IPS-NIHi11 (cell line): ENCODE measurements at regions not wholly inside any gene's neighbourhood (a gene's known extent, or its start where the extent isn't known, plus 50 kb on each side); places are given as distances from the start of the nearest gene placed in this dataset.
"Not testable (repeated sequence)": the region's sequence is repeated elsewhere in the genome, so short reads cannot be mapped to it uniquely, and the experiment has no call there.

Source experiments
- DNase-seq: peaks from one replicate; pipeline ENCODE4 v3.0.0; 2012; ENCODE audit warnings: mixed read lengths, low spot score

DNA sequence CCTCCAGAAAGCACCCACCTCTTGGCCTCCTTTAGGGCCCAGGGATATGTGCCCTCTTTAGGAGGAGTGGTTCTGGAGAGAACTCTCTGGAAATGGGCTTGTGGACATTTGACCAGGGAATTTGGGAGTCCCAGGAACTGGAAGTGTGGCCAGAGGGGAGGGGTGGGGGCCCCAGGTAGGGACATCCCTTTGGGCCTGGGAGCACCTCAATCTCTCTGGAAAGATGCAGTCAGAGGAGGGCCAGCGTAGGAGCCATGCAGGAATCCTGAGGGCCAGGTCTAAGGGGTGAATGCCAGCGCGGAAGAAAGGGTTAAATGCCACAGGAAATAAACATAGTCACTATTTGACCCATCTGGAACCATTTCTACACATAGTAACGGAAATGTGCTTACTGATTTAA is 50.3 kb upstream of the ITGA11 start:
- DNase-seq = no peak

DNA sequence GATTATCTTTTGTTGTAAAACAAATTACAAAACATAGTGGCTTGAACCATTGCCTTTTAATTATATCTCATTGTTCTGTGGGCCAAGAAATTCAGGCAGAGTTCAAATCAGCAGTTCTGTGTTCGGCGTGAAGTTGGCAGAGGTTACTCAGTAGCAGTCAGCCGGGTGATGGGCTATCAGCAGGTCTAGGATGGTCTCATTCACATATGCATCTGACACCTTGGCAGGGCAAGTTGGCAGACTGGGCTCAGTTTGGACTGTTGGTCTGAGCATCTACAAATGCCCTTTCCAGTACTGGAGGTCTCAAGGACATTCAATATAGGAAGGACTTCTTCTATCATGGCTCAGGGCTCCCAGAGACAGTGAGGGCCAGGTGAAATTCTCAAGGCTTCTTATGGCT is 51.2 kb upstream of the ITGA11 start:
- DNase-seq = no peak

- no peak for DNase-seq
These were observed 52.3 kb upstream of the ITGA11 start for GRCh38 chr15:68484220-68484619.

DNA sequence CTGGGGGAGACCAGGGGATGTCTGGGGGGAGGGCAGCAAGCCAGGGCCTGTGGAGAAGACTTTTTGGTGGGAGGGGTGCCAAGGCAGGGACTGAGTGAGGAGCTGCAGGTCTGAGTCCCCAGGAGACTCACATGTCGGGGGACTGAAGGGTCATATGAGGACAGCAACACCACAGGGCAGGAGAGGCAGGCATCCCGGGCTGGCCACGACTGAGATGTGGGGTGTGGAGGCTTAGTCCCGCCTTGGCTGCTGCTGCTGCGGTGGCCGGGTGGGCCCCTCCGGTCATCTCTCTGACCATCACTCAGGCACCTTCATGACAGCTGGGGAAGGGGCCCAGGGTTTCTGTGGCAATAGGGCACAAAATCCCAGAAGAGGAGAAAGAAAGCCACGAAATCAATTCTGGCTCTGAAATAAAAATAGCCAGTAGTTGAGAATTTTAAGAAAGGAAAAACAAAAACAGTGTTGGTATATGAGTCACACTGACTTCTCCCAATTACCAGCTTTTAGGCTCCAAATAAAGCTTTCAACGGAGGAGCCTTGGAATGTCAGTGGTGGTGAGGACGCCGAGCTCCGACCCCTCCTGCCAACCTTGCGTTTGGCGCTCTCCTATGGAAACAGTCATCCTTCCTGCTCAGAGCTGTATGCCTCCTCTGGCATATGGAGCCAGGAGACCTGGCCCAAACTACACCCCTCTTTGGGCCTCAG is 52.9 kb upstream of the ITGA11 start:
- DNase-seq = no peak

DNA sequence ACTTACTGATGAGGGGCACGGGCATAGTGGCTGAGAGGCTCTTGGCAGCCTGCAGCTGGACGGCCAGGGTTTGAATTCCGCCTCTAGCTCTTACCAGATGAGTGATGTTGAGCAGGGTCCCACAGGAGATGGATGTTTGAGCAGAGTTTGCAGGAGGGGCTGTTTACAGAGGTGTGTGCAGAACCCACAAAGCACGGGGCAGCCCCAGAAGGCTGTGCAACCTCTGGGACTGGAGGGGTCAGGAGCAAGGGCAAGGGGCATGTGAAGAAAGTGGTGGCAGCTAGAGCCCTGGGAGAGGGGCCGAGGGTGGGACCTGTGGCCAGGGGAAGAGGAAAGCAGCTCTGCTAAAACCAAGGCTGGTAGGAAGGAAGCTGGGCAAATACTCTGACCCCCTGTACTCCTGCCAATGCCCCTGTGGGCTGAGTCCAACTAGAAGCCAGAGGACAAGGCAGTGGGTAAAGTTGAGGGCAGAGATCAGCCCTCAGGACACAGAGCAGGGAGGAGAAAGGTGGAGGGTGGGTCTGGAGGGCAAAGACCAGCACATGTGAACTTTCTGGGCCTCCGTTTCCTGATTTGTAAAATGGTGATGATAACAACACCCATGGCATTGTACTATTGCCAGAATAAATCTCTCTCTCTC is 53.9 kb upstream of the ITGA11 start:
- no peak for DNase-seq

DNA sequence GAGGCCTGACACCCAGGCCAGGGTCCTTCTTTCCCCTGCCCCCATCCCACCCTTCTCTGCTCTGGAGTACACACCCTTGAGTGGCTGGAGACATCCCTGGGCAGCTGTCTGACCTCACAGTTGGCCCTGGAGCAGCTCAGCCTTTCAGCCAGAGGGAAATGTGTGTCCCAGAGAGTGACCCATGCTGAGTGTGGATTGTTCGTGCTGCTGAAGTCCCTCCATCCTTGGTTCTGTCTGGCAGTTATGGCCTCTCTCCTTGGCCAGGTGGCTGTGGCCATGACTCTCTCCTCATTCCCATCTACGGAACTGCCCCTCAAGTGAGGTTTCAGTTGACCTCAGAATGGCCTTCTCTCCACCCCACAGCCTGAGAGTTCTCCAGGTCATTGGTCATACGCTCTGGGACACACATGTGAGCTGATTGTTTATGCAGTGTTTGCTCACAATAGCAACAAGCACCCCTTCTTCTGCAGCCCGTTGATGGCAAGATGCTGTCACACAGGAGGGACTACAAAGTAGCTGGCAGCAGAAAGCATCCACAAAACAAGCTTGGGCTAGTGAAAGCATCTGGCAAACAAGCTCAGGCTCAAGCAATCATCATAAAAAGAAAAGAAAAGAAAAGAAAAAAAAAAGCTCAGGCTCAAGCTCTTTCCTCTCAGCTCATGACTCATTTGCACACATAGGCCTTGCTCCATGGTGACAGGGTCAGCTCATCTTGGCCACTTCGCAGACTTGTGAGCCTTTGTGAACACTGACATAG is 55.3 kb upstream of the ITGA11 start:
- no peak for DNase-seq

- DNase-seq = no peak
These were observed 56.3 kb upstream of the ITGA11 start for GRCh38 chr15:68488290-68488689.

GRCh38 chr15:68488966-68489365 is 57.0 kb upstream of the ITGA11 start:
- DNase-seq = no peak

GRCh38 chr15:68489421-68489820 is 57.5 kb upstream of the ITGA11 start:
- no peak for DNase-seq

DNA sequence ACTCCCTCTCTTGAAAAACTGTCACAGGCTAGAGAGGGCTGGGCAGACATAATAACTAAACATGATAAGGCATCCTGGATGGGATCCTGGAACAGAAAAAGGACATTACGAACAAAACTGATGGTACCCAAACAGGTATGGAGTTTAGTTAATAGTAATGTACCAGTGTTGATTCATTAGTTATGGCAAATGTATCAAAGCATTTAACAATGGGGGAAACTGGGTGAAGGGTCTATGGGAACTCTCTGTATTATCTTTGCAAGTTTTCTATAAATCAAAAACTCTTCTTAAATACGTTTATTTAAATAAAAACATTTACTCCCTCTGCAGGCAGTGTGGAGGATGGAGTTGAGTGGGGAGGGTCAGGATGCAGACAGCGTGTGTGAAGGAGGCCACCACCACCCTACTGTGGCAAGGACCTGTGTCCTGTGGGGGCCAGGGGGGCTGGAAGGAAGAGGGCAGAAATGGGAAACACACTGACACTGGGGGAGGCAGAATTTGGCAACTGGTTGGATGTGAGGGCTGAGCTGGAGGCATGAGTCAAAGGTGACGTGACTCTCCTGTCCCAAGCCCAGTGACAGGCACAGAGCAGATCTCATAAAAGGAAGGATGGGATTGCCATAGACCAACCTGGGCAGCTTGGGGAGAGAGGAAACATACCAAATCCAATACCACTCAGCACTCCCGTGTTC is 59.6 kb upstream of the ITGA11 start:
- DNase-seq = no peak

DNA sequence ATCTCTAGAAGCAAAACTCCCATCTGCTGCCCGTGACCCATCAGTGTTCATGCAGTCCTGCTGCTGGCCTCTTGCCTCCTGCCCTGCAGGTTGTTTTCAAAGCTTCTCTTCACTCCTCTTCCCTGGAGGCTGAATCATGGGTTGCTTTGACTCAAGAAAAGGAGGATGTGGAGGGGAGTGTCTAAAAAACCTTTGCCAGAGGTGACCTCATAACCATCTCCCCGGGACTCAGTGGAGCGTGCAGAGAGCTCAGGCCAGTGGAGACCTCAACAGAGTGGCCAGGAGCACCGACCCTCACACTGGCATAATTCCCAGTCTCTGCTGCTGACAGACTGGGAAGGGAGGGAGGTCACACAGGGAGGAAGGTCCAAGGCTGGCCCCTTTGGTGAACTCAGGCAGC is 60.9 kb upstream of the ITGA11 start:
- DNase-seq = no peak

DNA sequence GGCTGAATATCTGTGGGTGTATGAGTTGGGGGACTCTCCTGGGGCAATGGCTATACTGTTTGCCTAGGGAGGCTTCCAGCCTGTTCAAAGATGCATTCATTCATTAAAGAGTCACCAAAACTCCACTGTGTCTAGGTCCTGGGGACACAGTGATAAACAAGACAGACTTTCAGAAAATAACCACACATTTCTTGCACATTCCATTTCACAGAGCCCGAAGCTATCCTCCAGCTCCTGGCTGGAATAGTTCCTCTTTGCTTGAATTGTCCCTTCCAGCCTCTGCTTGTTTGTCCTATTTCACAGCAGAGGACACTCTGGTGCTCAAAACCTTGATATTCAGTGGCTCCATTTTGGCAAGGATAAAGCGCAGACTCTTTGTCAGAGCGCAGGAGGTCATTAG is 61.7 kb upstream of the ITGA11 start:
- DNase-seq = no peak

DNA sequence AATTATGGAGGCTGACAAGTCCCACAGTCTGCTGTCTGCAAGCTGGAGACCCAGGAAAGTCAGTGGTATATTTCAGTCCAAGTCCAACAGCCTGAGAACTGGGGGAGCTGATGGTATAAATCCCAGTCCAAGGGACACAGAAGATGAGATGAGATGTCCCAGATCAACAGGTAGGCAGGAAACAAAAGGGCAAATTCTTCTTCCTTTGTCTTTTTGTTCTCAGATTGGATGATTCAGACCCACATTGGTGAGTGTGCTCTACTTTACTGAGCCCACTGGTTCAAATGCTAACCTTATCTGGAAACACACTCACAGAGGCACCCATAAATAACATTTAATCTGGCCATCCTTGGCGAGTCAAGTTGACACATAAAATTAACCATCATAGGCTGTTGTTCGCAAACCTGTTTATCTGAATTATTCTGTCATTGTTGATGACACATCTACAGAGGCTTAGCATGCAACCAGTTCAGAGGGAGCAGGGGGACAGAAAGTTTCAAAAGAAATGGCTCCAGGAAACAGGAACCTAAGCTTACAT is 62.7 kb upstream of the ITGA11 start:
- no peak for DNase-seq

GRCh38 chr15:68495221-68495950 is 63.4 kb upstream of the ITGA11 start:
- no peak for DNase-seq

DNA sequence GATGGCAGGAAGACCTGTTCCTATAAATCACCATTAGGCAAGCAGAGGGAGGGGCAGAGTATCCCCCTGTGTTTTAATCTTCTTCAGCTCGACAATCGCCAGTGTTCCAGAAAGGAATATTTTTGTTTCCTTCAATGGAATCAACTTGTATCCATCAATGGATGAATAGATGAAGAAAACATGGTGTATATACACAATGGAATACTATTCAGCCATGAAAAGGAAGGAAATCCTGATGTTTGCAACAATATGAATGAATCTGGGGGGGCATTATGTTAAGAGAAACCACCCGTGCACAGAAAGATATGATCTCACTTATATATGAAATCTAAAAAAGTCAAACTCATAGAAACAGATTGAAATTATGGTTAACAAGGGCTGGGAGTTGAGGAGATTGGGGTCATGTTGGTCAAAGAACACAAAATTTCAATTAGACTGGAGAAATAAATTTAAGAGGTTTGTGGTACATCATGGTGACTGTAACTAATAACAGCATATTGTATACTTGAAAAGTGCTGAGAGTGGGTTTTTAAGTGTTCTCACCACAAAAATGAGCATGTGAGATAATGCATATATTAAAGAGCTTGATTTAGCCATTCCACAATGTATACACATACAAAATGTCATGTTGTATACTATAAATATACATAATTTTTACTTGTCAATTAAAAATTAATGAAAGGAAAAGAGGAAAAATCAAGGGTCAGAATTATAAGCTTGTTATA is 64.2 kb upstream of the ITGA11 start:
- DNase-seq = no peak

DNA sequence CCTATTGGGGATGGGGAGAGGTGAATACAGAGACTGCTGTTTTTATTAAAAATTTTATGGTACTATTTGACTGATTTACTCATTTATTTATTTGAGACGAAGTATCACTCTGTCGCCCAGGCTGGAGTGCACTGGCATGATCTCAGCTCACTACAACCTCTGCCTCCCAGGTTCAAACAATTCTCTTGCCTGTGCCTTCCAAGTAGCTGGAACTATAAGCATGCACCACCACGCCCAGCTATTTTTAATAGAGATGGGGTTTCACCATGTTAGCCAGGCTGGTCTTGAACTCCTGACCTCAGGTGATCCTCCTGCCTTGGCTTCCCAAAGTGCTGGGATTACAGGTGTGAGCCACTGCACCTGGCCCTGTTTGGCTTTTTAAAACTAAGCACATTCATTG is 64.8 kb upstream of the ITGA11 start:
- DNase-seq = not testable (repeated sequence)

DNA sequence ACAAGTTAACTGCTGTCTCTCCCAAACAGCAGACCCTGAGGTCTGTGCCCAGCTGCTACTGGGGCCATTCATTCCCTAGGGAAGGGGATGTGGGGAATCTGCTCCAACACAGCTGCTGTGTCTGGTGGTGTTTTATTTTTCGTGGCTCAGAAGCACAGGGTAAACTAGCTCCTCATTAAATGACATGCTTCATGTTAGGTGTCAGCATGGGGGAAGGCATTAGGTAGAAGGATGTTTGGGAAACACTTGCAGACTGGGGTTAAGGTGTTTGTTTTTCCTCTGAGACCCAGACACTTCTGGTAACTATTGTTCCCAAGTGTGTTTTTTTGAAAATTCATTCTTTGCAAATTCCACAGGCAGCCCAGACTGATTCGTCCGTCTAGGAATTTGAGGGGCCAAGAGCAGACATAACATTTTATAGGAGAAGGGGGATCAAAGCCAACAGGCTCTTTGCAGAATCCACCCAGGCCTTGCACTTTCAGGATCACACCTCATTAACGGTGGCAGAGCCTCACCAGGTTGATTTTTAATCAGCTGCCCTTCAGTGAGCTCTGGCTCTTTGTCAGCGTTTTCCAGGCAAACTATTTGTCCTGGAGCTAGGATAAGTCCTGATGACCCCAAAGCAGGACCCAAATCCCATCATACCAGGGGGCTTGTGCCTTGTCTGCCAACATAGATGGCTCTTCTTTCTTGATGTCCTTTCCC is 65.4 kb upstream of the ITGA11 start:
- no peak for DNase-seq

- no peak for DNase-seq
These were observed 66.1 kb upstream of the ITGA11 start for GRCh38 chr15:68498076-68498475.

- DNase-seq = no peak
These were observed 67.8 kb upstream of the ITGA11 start for GRCh38 chr15:68499620-68500312.
